NCI-H345 (cell line): ENCODE measurements at regions not wholly inside any gene's neighbourhood (a gene's known extent, or its start where the extent isn't known, plus 50 kb on each side); places are given as distances from the start of the nearest gene placed in this dataset.
"Not testable (repeated sequence)": the region's sequence is repeated elsewhere in the genome, so short reads cannot be mapped to it uniquely, and the experiment has no call there.

ENCODE experiments used
- DNase-seq: peaks from one replicate; lab custom pipeline; 2025; lab: John Stamatoyannopoulos, UW

- no peak for DNase-seq
These were observed 104.1 kb downstream of the GPR85 start for GRCh38 chr7:112982441-112983063.

DNA sequence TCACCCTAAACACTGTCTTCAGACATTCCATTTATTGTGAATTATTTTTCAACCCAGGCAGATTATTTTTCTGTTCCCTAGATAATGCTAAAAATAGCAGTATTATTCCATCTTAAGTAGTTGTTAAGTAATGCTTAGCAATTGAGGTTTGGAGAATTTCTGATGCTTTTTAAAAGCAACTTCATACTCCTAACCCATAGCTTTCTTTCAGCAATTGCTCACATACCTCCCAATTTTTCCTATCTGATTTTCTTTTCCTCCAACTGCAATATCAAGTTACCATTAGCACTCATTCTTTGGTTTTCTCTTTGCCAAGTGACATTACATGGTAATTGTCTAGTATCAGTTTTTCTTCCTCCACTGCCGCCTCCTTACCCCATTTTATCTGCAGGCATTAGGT, 104.7 kb downstream of the GPR85 start:
- no peak for DNase-seq

GRCh38 chr7:112979055-112979454, 107.6 kb downstream of the GPR85 start:
- DNase-seq: not testable (repeated sequence)

- not testable (repeated sequence) for DNase-seq
These were observed 109.2 kb downstream of the GPR85 start for GRCh38 chr7:112977244-112977955.

GRCh38 chr7:112970771-112971170, 115.9 kb downstream of the GPR85 start:
- no peak for DNase-seq

DNA sequence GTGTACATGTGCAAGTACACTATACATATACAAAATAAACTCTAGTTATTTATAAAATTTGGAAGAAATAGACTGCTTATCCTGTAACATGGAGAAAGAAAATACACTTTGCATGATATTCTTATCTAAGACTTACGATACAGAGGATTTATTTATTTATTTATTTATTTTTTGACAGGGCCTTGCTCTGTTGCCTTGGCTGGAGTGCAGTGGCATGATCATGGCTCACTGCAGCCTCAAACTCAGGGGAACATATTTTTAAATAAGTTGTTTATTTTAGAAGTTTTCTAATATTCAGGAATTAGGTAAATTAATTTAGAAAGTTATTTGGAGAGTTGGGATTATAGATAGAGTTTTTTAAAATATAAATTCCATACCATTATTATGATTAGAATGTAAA, 116.7 kb downstream of the GPR85 start:
- DNase-seq: no peak

DNA sequence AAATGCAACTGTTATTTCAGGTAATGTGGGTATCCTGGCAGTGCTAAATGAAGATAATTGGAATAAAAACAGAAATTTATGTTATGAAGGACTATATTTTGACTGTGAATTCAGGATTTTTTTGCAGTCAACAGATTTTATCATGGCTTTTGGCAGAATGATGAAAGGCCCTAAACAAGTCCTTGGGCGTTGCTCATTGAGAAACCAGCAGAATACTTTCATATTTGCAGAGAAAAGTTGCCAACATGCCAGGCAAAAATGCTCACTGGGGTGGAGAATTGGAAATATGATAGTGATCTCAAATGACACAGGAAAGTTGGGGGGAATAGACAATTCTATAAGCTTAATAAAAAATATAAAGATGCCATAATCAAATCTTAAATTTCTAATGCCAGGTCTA, 121.1 kb downstream of the GPR85 start:
- DNase-seq: no peak

DNA sequence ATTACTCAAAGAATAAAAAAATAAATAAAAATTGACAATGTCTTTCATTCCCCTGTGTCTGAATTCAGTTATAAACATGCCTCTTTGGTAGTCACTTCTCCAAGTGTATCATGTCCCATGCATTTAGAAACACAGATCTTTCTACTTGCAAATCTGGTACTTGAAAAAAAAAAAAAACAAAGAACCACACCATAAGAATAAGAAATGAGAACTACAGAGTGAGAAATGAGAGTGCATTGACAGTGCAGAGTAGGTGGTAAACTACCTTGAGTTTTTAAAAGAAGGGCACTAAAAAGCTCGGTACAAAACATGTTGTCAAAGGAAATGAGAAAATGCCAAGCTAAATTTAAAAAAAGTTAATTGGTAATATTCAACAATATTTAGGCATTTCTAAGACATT, 123.0 kb downstream of the GPR85 start:
- no peak for DNase-seq

DNA sequence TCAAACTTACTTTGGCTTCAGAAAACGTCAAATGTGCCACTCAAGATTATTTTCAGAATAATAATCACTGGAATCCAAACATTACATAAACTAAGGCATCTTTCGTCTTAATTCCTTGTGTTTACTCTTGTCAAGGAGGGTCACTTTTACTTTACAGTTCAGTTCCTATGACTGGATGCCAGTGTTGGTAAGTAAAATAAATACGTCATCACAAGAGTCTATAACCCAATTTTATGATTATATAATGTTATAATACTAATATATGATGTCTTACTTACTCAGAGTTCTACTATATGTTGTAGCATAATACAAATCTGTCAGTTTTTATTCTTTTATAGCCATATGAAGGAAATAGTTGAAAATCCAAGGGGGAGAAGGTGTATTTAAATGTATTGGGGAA, 123.8 kb downstream of the GPR85 start:
- DNase-seq: no peak

DNA sequence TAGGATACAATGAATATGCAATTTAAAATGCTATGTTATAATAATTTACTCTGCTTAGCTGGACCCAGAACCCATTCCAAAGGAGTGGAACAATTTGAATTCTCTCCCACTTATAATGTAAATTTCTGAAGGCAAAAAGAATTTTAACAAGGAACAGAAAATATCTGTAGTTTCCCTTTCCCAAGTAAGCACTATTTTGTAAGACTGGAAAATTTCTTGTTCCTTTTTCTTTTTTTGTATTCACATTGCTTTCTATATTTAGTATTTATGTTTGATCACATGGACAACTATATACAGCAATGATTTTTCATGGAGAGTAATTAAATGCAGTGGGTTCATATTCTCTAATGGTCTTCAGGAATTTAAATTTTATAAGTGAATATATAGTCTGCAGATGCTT, 127.4 kb downstream of the GPR85 start:
- DNase-seq: no peak

DNA sequence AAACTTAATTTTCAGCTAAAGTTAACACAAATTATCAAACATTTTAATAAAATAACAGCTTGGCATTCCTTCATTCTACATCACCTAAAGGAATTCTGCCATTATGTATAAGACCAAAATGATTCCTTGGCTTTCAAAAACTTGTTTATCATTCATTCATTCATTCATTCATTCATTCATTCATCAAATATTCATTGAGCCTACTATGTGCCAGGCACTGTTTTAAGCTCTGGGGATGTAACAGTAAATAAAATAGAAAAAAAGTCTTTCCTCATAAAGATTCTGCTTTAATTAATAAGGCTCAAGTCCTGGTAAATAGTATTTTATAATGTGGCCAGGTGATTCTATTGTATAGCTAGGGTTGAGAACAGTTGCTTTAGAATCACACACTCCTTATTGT, 127.9 kb downstream of the GPR85 start:
- no peak for DNase-seq

DNA sequence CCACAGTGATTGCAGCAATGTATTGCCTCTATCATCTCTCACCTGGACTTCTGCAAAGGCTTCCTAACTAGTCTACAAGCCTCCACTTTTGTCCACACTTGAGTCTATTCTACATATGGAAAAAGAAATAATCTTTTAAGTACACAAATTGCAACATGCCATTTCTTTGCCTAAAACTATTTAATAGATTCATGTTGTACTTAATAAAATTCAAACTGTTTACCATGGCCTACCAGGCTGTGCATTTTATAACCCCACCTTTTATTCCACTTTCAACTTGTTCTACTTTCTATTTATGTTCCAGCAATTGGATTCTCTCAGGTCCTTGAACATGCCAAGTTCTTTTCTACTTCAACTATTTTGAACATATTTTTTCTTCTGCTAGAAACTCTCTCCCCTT, 128.7 kb downstream of the GPR85 start:
- DNase-seq: no peak

DNA sequence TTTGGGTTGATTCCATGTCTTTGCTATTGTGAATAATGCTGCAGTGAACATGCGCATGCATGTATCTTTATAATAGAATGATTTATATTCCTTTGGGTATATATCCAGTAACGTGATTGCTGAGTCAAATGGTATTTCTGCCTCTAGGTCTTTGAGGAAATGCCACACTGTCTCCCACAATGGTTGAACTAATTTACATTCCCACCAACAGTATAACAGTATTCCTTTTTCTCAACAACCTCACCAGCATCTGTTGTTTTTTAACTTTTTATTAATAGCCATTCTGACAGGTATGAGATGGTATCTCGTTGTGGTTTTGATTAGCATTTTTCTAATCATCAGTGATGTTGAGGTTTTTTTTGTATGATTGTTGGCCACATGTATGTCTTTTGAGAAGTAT, 133.6 kb downstream of the GPR85 start:
- DNase-seq: not testable (repeated sequence)

- no peak for DNase-seq
These were observed 135.6 kb downstream of the GPR85 start for GRCh38 chr7:112951070-112951469.

GRCh38 chr7:112949682-112950081, 136.9 kb downstream of the GPR85 start:
- DNase-seq: not testable (repeated sequence)

GRCh38 chr7:112946350-112946749, 140.3 kb downstream of the GPR85 start:
- no peak for DNase-seq

DNA sequence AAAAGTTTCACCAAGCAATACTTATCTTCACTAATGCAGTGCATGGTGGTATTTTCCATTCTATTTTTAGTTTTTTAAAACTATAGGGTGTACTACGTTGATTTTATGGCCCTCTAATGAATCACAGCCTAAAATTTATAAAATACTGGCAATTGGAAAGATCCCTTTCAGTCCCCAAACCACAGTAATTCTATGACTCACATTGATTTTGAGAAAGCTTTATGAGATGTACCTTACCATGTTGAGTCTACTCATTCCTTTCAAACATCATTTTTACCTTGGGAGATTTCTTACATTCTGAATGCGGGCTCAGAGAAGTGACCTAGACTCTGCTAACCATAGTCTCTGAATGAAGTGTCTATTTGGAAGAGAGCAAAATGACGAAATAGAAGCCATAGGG, 141.6 kb downstream of the GPR85 start:
- DNase-seq: no peak

GRCh38 chr7:112942981-112943380, 143.6 kb downstream of the GPR85 start:
- no peak for DNase-seq

DNA sequence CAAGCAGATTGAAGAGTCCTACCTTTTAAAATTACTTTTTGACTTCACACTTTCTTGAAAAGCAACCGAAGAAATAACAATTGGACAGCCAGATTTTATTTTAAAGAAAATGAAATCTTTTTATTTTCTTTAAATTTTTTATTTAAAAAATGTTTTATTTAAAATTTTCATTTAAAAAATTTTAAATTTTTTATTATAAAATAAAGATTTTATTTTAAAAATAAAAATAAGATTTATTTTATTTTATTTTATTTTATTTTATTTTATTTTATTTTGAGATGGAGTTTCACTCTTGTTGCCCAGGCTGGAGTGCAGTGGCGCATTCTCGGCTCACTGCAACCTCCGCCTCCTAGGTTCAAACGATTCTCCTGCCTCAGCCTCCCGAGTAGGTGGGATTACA, 144.5 kb downstream of the GPR85 start:
- not testable (repeated sequence) for DNase-seq

DNA sequence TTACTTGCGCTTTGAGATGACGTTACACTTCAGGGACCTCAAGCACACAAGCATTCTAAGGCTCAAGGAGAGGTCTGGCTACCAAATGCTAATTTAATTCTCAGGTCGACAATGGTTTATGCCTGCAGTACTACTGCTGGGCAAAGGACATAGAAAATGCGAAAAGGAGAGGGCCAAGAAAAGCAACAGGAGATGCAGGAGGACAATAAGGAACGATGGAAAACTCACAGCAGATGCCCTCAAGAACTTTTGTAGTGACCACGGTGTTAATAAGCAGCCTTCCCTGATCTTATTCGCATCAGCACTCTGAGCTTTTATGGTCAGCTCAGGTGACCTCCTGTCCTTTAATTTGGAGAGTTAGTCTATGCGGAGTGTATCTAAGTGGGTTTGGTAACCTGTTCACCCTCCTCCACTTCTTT, 146.3 kb downstream of the GPR85 start:
- peak; percentile 22 for DNase-seq

DNA sequence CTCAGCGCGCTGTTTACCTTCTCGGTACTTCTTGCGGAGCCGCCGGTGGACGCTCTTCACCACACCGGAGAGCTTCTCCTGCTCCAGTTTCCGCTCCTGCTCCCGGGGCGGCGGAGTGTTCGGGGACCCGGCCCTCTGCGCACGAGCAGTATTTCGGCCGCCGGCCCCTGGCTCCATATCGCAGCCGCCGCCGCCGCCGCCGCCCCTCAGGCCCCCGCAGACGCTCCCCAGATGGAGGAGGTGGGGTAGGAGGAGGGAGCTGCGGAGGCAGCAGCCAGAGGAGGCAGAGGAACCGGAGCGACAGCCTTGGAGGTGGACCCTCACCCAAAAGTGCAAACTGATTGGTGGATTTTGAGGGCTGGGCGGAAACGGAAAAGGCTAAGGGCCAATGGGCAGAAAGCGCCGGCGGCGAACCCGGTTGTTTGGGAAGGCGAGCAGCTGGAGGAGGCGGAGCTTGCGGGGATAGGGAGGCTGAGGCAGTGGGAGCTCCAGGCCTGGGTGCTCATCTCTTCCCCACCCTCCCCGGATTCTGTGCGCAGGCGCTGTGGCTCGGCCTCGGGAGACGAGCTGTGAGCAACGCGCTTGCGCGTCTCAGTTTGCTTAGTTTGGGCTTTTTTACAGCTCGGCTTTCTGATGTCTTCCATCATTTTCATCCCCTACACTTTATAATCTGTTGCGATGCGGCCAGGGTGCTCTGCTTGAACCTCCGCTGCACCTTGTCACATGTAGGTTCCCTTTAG, 146.9 kb downstream of the GPR85 start:
- DNase-seq: peak; percentile 100

DNA sequence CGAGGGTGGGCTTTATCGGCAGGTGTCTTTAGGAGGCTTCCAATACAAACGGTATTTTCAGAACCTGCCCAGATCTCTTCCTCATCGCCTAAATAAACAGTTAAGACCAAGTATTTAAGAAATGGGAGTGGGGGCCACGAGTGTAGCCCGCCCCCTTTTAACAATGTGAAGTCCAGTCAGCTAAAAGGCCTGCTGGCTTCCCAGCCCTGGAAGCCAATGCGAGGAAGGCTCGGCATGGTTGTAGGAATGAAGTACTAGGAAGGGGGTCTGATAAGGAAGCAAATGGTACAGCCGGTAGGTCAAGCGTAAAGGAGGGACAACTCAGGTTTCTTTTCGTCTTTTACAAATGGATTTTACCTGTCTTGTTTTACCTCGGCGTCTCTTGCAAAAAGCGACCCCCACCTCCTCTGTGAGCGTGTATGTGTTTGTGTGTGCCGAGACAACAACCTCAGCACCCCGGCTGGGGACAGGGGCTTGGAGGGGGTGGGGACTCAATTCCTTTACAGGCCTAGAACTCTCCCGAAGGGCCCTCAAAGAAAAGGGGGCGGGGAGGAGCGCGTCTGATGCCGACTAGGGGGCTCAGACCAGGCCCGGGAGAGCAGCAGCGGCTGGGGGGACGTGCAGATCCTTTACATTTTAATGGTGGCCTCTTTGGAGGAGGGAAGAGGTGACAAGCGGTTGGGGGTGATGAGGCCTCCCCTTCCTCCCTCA, 147.6 kb downstream of the GPR85 start:
- peak; percentile 40 for DNase-seq
